ENCODE measurements at regions not wholly inside any gene's neighbourhood (a gene's known extent, or its start where the extent isn't known, plus 50 kb on each side); places are given as distances from the start of the nearest gene placed in this dataset.

DNA sequence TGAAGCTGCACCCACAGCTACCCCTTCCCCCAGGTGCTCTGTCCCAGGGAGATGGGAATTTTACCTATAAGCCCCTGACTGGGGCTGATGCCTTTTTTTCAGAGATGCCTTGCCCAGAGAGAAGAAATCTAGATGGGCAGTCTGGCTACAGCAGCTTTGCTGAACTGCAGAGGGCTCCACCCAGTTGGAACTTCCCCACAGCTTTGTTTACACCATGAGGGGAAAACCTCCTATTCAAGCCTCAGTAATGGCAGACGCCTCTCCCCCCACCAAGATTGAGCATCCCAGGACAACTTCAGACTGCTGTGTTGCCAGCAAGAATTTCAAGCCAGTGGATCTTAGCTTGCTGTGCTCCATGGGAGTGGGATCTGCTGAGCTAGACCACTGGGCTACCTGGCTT is 122.6 kb upstream of the MOCS1 start:
- DNase-seq = no peak

DNA sequence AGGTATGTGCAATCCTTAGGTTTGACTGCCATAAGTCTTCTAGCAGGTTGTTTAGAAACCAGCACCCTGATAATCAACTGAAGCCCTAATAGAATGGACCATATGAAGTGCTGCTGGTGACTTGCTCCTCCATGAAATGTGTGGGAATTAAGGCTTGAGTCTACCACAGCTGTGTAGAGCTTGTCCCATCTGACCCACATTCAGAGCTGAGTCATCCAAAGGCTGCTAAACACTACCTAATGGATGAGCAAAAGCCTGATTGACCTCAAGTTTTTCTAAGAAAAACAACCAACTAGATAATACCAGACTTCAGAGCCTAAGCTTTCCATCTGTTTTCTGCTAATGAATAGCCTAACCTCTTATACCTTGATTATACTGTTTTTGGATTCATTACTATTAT is 120.3 kb upstream of the MOCS1 start:
- no peak for DNase-seq

- no peak for DNase-seq
Observed at GRCh38 chr6:40054186-40054585, 119.9 kb upstream of the MOCS1 start.

DNA sequence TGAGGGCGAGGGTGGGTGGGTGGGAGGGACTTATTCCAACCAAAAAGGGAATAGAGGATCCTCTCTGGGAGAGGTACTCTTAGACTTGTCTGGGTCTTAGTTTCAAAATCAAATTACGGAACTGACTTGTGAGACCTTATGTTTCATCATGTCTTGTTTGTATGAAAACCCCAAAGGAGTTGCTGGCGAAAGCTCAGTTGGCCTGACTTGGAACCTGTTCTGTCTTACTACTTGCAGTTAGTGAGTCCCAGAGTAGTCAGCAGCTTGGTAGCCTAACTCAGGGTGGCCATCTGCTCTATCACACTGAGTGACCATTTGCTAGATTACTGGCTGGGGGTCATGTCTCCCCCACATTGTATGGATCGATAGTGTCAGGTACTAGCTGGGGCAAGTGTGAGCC is 114.9 kb upstream of the MOCS1 start:
- DNase-seq = no peak

- no peak for DNase-seq
Observed at GRCh38 chr6:40044196-40044595, 109.9 kb upstream of the MOCS1 start.

- DNase-seq = no peak
Observed at GRCh38 chr6:40042232-40042631, 108.0 kb upstream of the MOCS1 start.

GRCh38 chr6:40039042-40039441 is 104.8 kb upstream of the MOCS1 start:
- no peak for DNase-seq

- DNase-seq = no peak
Observed at GRCh38 chr6:40038626-40039025, 104.4 kb upstream of the MOCS1 start.

DNA sequence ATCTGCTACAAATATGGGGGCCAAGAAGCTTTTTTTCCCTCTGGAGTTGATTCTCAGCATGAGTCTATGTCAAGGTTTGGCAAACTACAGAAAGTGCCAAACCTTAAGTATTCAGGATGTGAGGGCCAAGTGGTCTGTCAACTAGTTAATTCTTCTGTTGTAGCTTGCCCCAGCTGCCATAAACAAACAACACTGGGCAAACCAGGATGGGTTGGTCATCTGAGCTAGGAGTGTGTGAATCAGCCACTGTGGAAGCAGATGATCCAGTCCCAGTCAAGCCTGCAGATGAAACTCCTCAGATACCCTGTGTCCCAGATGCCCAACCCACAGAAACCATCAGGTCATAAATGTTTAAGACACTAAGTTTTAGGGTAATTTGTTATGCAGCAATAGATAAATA is 103.0 kb upstream of the MOCS1 start:
- DNase-seq = no peak

DNA sequence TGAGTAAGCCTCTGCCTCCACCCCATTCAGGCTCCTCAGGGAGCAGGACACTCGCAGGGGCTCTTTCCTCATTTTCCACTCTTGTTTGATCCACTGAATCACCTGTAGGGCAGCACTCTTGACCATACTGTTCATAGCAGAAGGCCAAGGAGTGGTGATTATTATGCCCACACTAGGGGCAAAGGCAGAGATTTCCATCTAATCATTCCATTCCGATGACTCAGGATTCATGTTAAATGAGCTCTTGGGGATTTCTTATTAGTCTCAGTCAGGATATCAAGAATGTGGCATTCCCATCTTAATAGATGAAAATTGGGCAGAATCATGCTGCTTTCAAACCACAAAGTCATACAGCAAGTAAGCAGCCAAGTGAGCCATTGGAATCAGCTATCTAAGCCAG is 101.9 kb upstream of the MOCS1 start:
- DNase-seq = no peak

DNA sequence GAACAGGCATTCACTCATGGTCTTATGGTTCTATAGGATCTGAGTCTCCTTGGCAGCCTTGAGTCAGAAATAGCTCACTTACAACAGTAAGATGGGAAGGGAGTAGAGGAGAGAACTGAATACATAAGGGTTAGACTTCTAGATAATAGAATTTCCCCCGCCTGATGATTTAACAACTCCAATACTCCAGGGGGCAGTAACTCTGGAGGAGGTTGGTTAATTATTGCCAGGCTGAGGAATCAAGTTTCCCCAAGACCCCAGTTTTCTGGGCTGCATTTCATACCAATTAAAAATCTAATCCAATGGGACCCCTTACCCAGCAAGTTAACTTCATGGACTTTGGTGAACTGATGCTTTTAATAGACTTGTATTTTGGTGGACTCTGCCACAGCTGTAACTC is 94.2 kb upstream of the MOCS1 start:
- no peak for DNase-seq

GRCh38 chr6:40022867-40023266 is 88.6 kb upstream of the MOCS1 start:
- no peak for DNase-seq

DNA sequence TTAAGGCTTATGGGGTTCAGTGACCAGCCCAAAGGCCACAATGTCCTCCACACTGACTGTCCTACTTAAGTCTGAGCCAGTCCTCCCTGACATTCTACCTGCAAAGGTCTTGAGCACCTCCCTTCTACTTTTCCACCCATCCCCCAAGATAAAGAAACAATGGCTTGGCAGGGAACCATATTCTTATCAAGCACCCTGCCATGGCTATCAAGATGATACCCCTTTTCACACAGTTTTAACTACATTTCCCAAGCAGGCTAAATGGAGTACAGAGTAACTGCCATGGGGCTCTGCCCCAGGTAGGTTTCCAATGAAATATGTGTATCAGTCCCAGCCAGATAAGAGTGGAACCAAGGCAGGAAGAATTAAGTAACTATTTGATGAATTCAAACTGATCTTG is 85.9 kb upstream of the MOCS1 start:
- DNase-seq = no peak

- no peak for DNase-seq
Observed at GRCh38 chr6:40015530-40015929, 81.3 kb upstream of the MOCS1 start.

GRCh38 chr6:40011844-40012243 is 77.6 kb upstream of the MOCS1 start:
- no peak for DNase-seq

GRCh38 chr6:40000964-40001515 is 66.8 kb upstream of the MOCS1 start:
- no peak for DNase-seq

DNA sequence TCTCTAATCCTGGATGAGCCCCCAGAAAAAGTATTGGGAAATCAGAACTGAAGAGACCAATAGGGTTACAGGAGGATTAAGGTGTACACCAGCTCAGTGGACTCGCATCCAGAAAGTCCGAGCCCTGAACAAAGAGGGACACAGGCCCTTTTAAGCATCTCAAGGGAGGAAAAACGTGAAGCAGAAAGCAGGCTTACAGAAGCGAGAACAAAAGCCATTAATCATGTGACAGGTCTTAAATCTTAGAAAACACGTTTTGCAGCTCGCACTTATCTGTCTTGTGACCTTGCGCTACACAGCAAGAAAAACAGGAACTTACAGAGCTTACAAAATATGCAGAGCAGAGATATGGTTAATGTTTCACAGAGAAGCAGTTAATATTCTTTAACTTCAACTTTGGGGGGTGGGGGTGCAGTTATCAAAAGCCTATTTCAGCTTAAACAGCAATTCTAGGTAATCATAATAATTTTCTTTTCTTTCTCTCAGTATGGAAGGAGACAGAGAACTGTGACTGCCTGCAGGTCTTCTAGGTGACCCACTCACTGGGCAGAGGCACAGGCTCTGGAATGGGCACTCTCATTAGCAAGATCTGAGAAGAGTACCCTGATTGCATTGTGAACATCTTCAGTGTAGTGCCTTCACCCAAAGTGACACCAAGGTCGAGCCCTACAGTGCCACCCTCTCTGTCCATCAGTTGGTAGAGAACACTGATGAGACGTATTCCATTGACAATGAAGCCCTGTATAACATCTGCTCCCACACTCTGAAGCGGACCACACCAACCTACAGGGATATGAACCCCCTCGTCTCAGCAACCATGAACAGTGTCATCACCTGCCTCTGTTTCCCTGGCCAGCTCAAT is 65.0 kb upstream of the MOCS1 start:
- DNase-seq = peak in 1 of 4 experiments; percentile 0

DNA sequence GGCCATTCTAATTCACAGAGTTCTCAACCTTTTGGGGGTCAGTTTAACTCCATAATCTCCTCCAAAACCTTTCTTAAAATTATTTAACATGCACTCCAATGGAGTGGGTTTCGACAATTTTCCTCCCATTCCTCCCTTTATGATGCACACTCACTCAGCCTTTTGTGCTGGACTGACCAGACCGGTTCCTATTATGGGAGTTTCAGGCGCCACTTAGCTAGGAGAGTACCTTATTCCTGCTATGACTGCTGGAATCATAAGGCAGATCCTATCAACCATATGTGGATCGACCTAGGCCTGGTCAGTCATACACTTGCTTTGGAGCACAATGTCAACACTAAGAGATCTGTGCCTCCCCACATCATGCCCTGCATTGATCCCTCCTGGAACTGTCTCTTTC is 63.9 kb upstream of the MOCS1 start:
- DNase-seq = no peak

DNA sequence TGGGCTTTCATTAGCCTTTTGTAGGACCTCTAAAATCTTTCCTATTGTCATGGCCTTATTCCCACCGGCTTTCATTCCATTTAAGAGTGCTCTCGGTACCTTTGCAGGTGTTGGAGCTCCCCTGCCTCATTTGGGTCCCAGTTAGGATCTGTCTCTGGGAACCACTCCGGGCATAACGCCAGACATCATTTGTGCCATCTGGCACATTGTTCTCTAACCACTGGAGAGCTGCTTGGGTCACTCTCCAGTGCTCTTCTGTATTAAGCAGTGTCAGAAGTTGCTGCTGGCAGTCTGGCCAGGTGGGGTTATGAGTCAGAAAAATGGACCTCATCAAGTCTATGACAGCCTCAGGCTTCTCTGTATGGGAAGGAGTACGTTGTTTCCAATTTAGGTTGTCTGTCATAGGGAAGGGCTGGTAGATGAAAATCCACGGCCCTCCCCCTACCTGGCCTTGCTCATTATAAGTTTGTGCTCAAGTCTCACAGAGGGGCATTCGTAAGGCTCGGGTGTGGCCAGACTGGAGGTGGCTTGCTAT is 62.9 kb upstream of the MOCS1 start:
- DNase-seq = no peak

DNA sequence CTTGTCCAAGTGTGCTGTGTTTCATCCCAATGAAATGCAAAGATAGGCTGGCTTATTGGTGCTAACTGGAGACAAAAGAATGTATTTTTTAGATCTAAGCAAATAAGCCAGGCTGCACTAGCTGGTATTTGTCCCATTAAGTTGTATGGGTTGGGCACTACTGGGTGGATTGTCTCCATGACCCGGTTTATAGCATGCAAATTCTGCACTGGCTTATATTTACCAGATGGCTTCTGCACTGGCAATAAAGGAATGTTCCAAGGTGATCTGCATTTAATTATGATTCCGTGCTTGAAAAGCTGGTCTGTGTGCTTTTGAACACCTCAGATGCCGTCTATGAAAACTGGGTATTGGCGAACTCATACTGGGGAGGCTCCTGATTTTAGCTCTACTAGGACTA is 61.4 kb upstream of the MOCS1 start:
- no peak for DNase-seq

GRCh38 chr6:39992861-39993622 is 58.8 kb upstream of the MOCS1 start:
- peak in 1 of 4 experiments; percentile 0 for DNase-seq

Data from suppressor macrophage (primary cell).